B cell (primary cell): ENCODE measurements at regions not wholly inside any gene's neighbourhood (a gene's known extent, or its start where the extent isn't known, plus 50 kb on each side); places are given as distances from the start of the nearest gene placed in this dataset.

Source experiments
- ATAC-seq: fragments of 200-7000 bp; cut with Tn5 transposase; one replicate; pipeline ENCODE4 v1.10.0; 2021; ENCODE audit warnings: low read depth, mild to moderate bottlenecking, moderate number of reproducible peaks, moderate library complexity
- CTCF ChIA-PET: fragments of 350-600 bp; sonication (Branson Sonifier 250); formaldehyde crosslinking; loops from one replicate; lab custom pipeline; 2021; ENCODE audit warnings: antibody characterized with exemption, inconsistent platforms; lab: Charles Lee
- POLR2A ChIA-PET: fragments of 350-600 bp; sonication (Branson Sonifier 250); formaldehyde crosslinking; loops from one replicate; lab custom pipeline; 2021; ENCODE audit warnings: antibody characterized with exemption; lab: Charles Lee
- DNase-seq: peaks from one replicate; pipeline ENCODE4 v3.0.0; 2013
- H2AFZ ChIP-seq: 2 replicates; pipeline ENCODE4 v1.6.1; 2012; ENCODE audit warnings: mild to moderate bottlenecking, low read depth, low read length; ENCODE audit not compliant: insufficient read depth, poor library complexity, severe bottlenecking
- H3K27ac ChIP-seq, 2 donors: 1 replicate in 1 of 2; 2 replicates in 1 of 2; pipeline ENCODE4 v1.5.1; 2012 to 2013; ENCODE audit warnings: low read length in 2 of 2, mild to moderate bottlenecking in 2 of 2, moderate library complexity in 1 of 2
- H3K27me3 ChIP-seq, 4 experiments: fragments of 200-600 bp in 1 of 4; sonication (generic) in 1 of 4; replicated peaks in 1 of 4; 1 replicate in 2 of 4; 2 replicates in 2 of 4; pipeline versions ENCODE4 v1.6.1 to v1.7.0; 2013 to 2016; ENCODE audit warnings: low read length in 3 of 4, mild to moderate bottlenecking in 2 of 4, mixed read lengths in 1 of 4, moderate library complexity in 1 of 4; ENCODE audit not compliant: insufficient read depth in 4 of 4, control insufficient read depth in 3 of 4; ENCODE audit errors: control extremely low read depth in 1 of 4
- H3K36me3 ChIP-seq, 2 experiments: replicated peaks in 1 of 2; 1 replicate in 1 of 2; 2 replicates in 1 of 2; pipeline versions ENCODE4 v1.6.1 to v1.7.1; 2013; ENCODE audit warnings: low read length in 1 of 2; ENCODE audit not compliant: insufficient read depth in 2 of 2, control insufficient read depth in 1 of 2; ENCODE audit errors: control extremely low read depth in 1 of 2, extremely low read depth in 1 of 2
- H3K4me1 ChIP-seq, 2 donors: fragments of 200-600 bp in 1 of 2; sonication (generic) in 1 of 2; 1 replicate in 1 of 2; 2 replicates in 1 of 2; pipeline versions ENCODE4 v1.5.1 to v1.6.1; 2013 to 2017; ENCODE audit warnings: low read length in 2 of 2; ENCODE audit not compliant: control insufficient read depth in 2 of 2, insufficient read depth in 2 of 2
- H3K4me2 ChIP-seq: replicated peaks from 2 replicates; pipeline ENCODE3; 2012; ENCODE audit warnings: mild to moderate bottlenecking, low read depth, low read length; ENCODE audit not compliant: poor library complexity, severe bottlenecking
- H3K4me3 ChIP-seq, 5 experiments: fragments of 200-600 bp in 1 of 5; sonication (generic) in 1 of 5; 1 replicate in 3 of 5; 2 replicates in 2 of 5; pipeline versions ENCODE4 v1.5.1 to v1.7.0; 2011 to 2016; ENCODE audit warnings: low read length in 4 of 5, mild to moderate bottlenecking in 4 of 5, low read depth in 2 of 5, control low read depth in 1 of 5, moderate library complexity in 1 of 5; ENCODE audit not compliant: insufficient read depth in 1 of 5; ENCODE audit errors: control extremely low read depth in 1 of 5, extremely low read depth in 1 of 5
- H3K79me2 ChIP-seq: fragments of 200-600 bp; sonication (generic); one replicate; pipeline ENCODE4 v1.6.0; 2016; ENCODE audit warnings: low read length; ENCODE audit not compliant: control insufficient read depth, insufficient read depth
- H3K9ac ChIP-seq: fragments of 200-600 bp; sonication (generic); 2 replicates; pipeline ENCODE4 v1.6.1; 2017; ENCODE audit warnings: mild to moderate bottlenecking, low read length, moderate library complexity
- H3K9me3 ChIP-seq, 3 donors: one replicate each; pipeline versions ENCODE4 v1.6.1 to v1.7.1; 2013; ENCODE audit warnings: low read length in 2 of 3; ENCODE audit not compliant: control insufficient read depth in 2 of 3, insufficient read depth in 1 of 3; ENCODE audit errors: control extremely low read depth in 1 of 3
- H4K20me1 ChIP-seq: 2 replicates; pipeline ENCODE4 v1.6.0; 2012; ENCODE audit warnings: mild to moderate bottlenecking, low read length; ENCODE audit not compliant: insufficient read depth, control insufficient read depth, poor library complexity, severe bottlenecking
- H3K27ac Mint-ChIP-seq: one replicate; pipeline ENCODE4 v1.8.0; 2021; ENCODE audit warnings: mixed read lengths
- H3K27me3 Mint-ChIP-seq: one replicate; pipeline ENCODE4 v1.8.0; 2021; ENCODE audit warnings: mixed read lengths
- H3K4me1 Mint-ChIP-seq: one replicate; pipeline ENCODE4 v1.8.0; 2021; ENCODE audit warnings: mixed read lengths
- H3K4me3 Mint-ChIP-seq: one replicate; pipeline ENCODE4 v1.8.0; 2021; ENCODE audit warnings: mixed read lengths
- H3K9me3 Mint-ChIP-seq: one replicate; pipeline ENCODE4 v1.8.0; 2022; ENCODE audit warnings: mixed read lengths; ENCODE audit not compliant: insufficient read depth
- EZH2 ChIP-seq: IDR thresholded peaks from 2 replicates; pipeline ENCODE4 v1.6.1; 2012; ENCODE audit warnings: borderline replicate concordance, low read depth, mild to moderate bottlenecking, moderate library complexity, low read length; ENCODE audit not compliant: insufficient read depth, poor library complexity, severe bottlenecking
- WGBS: methylation state at CpG from one replicate; pipeline ENCODE4 v1.1.5; 2013; ENCODE audit warnings: missing lambda C conversion rate; ENCODE audit not compliant: insufficient coverage; 5-methylcytosine and 5-hydroxymethylcytosine counted together
- intact Hi-C: fragments of 100-400 bp; cut with micrococcal nuclease; formaldehyde crosslinking; loops from one replicate; pipeline ENCODE4 v1.10.0; 2022
- TF ChIP-seq, protein P1 (sequence below): fragments of 200-600 bp; IDR thresholded peaks from one replicate; pipeline ENCODE4 v1.8.0; 2022; ENCODE audit warnings: antibody characterized with exemption, mild to moderate bottlenecking

- H3K4me3 Mint-ChIP-seq: no peak overlapping the region
- no peaks in the 10 kb centered on the region for H3K4me1 Mint-ChIP-seq
- TF ChIP-seq, protein P1, sequence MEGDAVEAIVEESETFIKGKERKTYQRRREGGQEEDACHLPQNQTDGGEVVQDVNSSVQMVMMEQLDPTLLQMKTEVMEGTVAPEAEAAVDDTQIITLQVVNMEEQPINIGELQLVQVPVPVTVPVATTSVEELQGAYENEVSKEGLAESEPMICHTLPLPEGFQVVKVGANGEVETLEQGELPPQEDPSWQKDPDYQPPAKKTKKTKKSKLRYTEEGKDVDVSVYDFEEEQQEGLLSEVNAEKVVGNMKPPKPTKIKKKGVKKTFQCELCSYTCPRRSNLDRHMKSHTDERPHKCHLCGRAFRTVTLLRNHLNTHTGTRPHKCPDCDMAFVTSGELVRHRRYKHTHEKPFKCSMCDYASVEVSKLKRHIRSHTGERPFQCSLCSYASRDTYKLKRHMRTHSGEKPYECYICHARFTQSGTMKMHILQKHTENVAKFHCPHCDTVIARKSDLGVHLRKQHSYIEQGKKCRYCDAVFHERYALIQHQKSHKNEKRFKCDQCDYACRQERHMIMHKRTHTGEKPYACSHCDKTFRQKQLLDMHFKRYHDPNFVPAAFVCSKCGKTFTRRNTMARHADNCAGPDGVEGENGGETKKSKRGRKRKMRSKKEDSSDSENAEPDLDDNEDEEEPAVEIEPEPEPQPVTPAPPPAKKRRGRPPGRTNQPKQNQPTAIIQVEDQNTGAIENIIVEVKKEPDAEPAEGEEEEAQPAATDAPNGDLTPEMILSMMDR: no peak
- TF ChIP-seq EZH2: no peak
- H3K27me3 Mint-ChIP-seq: no peaks in the 10 kb centered on the region
- DNase-seq: no peak
- no peaks in the 10 kb centered on the region for H4K20me1 ChIP-seq
- H3K27ac Mint-ChIP-seq: no peak overlapping the region
- no peak overlapping the region for H2AFZ ChIP-seq
- no peak overlapping the region for H3K27ac ChIP-seq
- ATAC-seq: no peak
- no peak overlapping the region for H3K9ac ChIP-seq
- no peak overlapping the region for H3K4me3 ChIP-seq
- no peaks in the 10 kb centered on the region for H3K4me1 ChIP-seq
- H3K9me3 Mint-ChIP-seq: peaks cover 2% of the 10 kb centered on the region
- no peaks in the 10 kb centered on the region for H3K79me2 ChIP-seq
- peaks cover 0 to 16% (median 10%) of the 10 kb centered on the region in 3 donors for H3K9me3 ChIP-seq
- WGBS: no CpG with 5 or more reads among the region's 1 CpG
- POLR2A ChIA-PET: no interaction called here
- H3K27me3 ChIP-seq: no peaks in the 10 kb centered on the region
- intact Hi-C loops: no loop called here
- no peak overlapping the region for H3K4me2 ChIP-seq
- H3K36me3 ChIP-seq: no peaks in the 10 kb centered on the region
- CTCF ChIA-PET: no interaction called here
These were observed 604.1 kb upstream of the GJE1 start for GRCh38 chr6:141528596-141528995.

DNA sequence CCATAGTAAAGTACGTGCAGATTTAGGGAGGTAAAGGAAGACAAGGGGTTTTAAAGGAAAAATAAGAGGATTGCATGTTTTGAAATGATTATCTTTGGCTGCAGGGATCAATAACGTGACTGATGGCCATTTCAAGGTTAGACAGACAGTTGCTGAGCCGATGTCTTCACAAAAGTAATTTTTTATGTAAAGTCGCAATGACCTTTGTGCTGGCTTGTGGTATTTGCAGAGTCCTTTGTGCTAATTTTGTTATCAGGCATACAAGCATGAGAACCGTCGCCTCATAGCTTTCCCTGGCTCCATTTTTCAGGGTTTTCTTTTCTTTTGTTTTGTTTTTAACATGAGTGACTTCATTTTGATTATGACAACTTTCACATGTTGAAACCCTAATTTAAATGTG is 605.7 kb upstream of the GJE1 start:
- intact Hi-C loops: no loop called here
- no peak for ATAC-seq
- TF ChIP-seq EZH2: no peak
- TF ChIP-seq, protein P1: no peak
- Histone ChIP-seq H3K9me3 (peaks cover 0 to 12% (median 10%) of the 10 kb centered on the region in 3 donors), H3K27ac (no peak overlapping the region), H2AFZ (no peak overlapping the region), H3K9ac (no peak overlapping the region), H4K20me1 (no peaks in the 10 kb centered on the region), H3K79me2 (no peaks in the 10 kb centered on the region), H3K4me1 (no peaks in the 10 kb centered on the region), H3K36me3 (no peaks in the 10 kb centered on the region), H3K27me3 (no peaks in the 10 kb centered on the region), H3K4me3 (no peak overlapping the region), H3K4me2 (no peak overlapping the region)
- WGBS: 91% methylated on average over 4 of the region's 6 CpGs
- no peaks in the 10 kb centered on the region for H3K27me3 Mint-ChIP-seq
- H3K27ac Mint-ChIP-seq: no peak overlapping the region
- no peak overlapping the region for H3K4me3 Mint-ChIP-seq
- no peaks in the 10 kb centered on the region for H3K4me1 Mint-ChIP-seq
- peaks cover 2% of the 10 kb centered on the region for H3K9me3 Mint-ChIP-seq
- CTCF ChIA-PET: no interaction called here
- no peak for DNase-seq
- POLR2A ChIA-PET: no interaction called here
